ENCODE measurements at regions not wholly inside any gene's neighbourhood (a gene's known extent, or its start where the extent isn't known, plus 50 kb on each side); places are given as distances from the start of the nearest gene placed in this dataset.

- no peak overlapping the region for H3K14ac ChIP-seq (ENCODE audit: insufficient read depth, low read length)
- no peak overlapping the region for H2BK120ac ChIP-seq (ENCODE audit: low read depth, low read length, poor library complexity, severe bottlenecking)
- H3K4me3 Mint-ChIP-seq: no peak overlapping the region
- no peak overlapping the region for H4K5ac ChIP-seq (ENCODE audit: insufficient read length, low read depth, low read length)
- H3K4me1 Mint-ChIP-seq: no peaks in the 10 kb centered on the region; a peak in 1 of 4 replicates
- H4K8ac ChIP-seq (replicated peaks; ENCODE audit: insufficient read length, low read depth, low read length): no peak overlapping the region
- H2AFZ ChIP-seq (ENCODE audit: low read length): no peak overlapping the region
- H3K23me2 ChIP-seq (ENCODE audit: insufficient read length, low read depth, low read length, poor library complexity, severe bottlenecking): no peaks in the 10 kb centered on the region
- H4K20me1 ChIP-seq (ENCODE audit: control insufficient read depth, insufficient read depth, insufficient read length): no peaks in the 10 kb centered on the region
- H4K91ac ChIP-seq (ENCODE audit: insufficient read length, low read depth, low read length): no peak overlapping the region
- TF ChIP-seq, protein P1, sequence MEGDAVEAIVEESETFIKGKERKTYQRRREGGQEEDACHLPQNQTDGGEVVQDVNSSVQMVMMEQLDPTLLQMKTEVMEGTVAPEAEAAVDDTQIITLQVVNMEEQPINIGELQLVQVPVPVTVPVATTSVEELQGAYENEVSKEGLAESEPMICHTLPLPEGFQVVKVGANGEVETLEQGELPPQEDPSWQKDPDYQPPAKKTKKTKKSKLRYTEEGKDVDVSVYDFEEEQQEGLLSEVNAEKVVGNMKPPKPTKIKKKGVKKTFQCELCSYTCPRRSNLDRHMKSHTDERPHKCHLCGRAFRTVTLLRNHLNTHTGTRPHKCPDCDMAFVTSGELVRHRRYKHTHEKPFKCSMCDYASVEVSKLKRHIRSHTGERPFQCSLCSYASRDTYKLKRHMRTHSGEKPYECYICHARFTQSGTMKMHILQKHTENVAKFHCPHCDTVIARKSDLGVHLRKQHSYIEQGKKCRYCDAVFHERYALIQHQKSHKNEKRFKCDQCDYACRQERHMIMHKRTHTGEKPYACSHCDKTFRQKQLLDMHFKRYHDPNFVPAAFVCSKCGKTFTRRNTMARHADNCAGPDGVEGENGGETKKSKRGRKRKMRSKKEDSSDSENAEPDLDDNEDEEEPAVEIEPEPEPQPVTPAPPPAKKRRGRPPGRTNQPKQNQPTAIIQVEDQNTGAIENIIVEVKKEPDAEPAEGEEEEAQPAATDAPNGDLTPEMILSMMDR (conservative IDR thresholded peaks at IDR 0.05): no peak
- H3K4ac ChIP-seq (ENCODE audit: low read depth, low read length): no peak overlapping the region
- H3K27ac Mint-ChIP-seq: no peak overlapping the region
- DNase-seq: no peak
- H3T11ph ChIP-seq (ENCODE audit: low read length): no peak overlapping the region
- H3K9me3 ChIP-seq (ENCODE audit: control insufficient read depth, low read depth, low read length): no peaks in the 10 kb centered on the region
- no peak overlapping the region for H2AK5ac ChIP-seq (ENCODE audit: insufficient read length, low read length)
- H2BK15ac ChIP-seq (ENCODE audit: low read depth, low read length): no peak overlapping the region
- H3K79me2 ChIP-seq (ENCODE audit: insufficient read depth, low read length): no peaks in the 10 kb centered on the region
- H3K56ac ChIP-seq (ENCODE audit: insufficient read length, low read depth, low read length): no peak overlapping the region
- H3K27me3 Mint-ChIP-seq (ENCODE audit: low read depth): no peaks in the 10 kb centered on the region
- H2BK5ac ChIP-seq (ENCODE audit: insufficient read length, low read length): no peak overlapping the region
- H3K27me3 ChIP-seq (ENCODE audit: insufficient read depth, low read length): no peaks in the 10 kb centered on the region
- no peaks in the 10 kb centered on the region for H3K79me1 ChIP-seq (ENCODE audit: insufficient read depth, low read depth, low read length, poor library complexity, severe bottlenecking)
- no peak overlapping the region for H2BK12ac ChIP-seq (ENCODE audit: insufficient read length, low read depth, low read length)
- H3K9me3 Mint-ChIP-seq: peaks cover 8 to 15% of the 10 kb centered on the region in 2 experiments; a peak in 3 of 5 replicates
- H3K4me2 ChIP-seq (ENCODE audit: insufficient read depth, insufficient read length, low read length): no peak overlapping the region
- no peak overlapping the region for H2BK20ac ChIP-seq (ENCODE audit: low read depth, low read length, poor library complexity, severe bottlenecking)
- H3K9ac ChIP-seq (ENCODE audit: extremely low read depth, insufficient read length, low read length): no peak overlapping the region
- H3K36me3 Mint-ChIP-seq (ENCODE audit: insufficient read depth in 1 of 3, low read depth in 3 of 3): peaks cover 0 to 8% (median 0%) of the 10 kb centered on the region in 3 experiments; a peak in 2 of 7 replicates
- no CpG with 5 or more reads among the region's 2 CpGs for WGBS (ENCODE audit: extremely low coverage, insufficient read length, low lambda C conversion rate)
- no peaks in the 10 kb centered on the region for H3K4me1 ChIP-seq (ENCODE audit: insufficient read depth, low read length)
- no peak overlapping the region for H3K23ac ChIP-seq (ENCODE audit: insufficient read length, low read depth, low read length)
- no peak overlapping the region for H3K27ac ChIP-seq (ENCODE audit: insufficient read length, low read depth, low read length)
- no peak overlapping the region for H3K18ac ChIP-seq (ENCODE audit: insufficient read length, low read depth, low read length)
These were observed 650.7 kb downstream of the C12orf50 start for GRCh38 chr12:87378526-87378925.
